ENCODE measurements at regions not wholly inside any gene's neighbourhood (a gene's known extent, or its start where the extent isn't known, plus 50 kb on each side); places are given as distances from the start of the nearest gene placed in this dataset.

- TF ChIP-seq, protein P1, sequence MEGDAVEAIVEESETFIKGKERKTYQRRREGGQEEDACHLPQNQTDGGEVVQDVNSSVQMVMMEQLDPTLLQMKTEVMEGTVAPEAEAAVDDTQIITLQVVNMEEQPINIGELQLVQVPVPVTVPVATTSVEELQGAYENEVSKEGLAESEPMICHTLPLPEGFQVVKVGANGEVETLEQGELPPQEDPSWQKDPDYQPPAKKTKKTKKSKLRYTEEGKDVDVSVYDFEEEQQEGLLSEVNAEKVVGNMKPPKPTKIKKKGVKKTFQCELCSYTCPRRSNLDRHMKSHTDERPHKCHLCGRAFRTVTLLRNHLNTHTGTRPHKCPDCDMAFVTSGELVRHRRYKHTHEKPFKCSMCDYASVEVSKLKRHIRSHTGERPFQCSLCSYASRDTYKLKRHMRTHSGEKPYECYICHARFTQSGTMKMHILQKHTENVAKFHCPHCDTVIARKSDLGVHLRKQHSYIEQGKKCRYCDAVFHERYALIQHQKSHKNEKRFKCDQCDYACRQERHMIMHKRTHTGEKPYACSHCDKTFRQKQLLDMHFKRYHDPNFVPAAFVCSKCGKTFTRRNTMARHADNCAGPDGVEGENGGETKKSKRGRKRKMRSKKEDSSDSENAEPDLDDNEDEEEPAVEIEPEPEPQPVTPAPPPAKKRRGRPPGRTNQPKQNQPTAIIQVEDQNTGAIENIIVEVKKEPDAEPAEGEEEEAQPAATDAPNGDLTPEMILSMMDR (IDR thresholded peaks at IDR 0.05): no peak
- TF ChIP-seq POLR2AphosphoS5 (IDR thresholded peaks at IDR 0.05; ENCODE audit: low read depth, low read length): no peak
Measured at GRCh38 chr4:115485402-115485801, 372.0 kb upstream of the NDST4 start.
